WI38 (cell line): ENCODE measurements at regions not wholly inside any gene's neighbourhood (a gene's known extent, or its start where the extent isn't known, plus 50 kb on each side); places are given as distances from the start of the nearest gene placed in this dataset.

ENCODE experiments used
- H3K4me3 ChIP-seq: 2 replicates; pipeline ENCODE4 v1.5.1; 2011; ENCODE audit warnings: low read depth, mild to moderate bottlenecking, control low read depth, low read length
- TF ChIP-seq, protein P1 (sequence below): IDR thresholded peaks from 2 replicates; pipeline ENCODE4 v1.5.1; 2012; ENCODE audit warnings: low read depth, mild to moderate bottlenecking, control low read depth, low read length

DNA sequence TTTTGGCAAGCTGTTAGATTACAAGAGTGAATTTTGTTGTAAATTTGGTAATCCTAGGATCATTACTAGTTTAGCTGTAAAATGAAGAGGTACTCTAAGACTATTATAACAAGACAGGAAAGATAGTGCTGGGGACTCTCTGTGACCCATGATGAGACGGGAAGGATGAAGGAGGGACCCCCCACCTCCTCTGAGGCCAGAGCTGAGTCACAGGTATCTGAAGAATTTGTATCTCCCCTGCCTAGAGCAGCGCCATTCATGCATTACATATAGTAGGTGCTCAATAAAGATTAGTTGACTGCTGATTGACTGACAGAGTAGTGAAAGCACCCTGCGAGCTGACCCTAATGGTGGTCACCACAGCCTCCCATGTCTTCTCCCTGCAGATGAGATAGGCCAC lies 202.8 kb downstream of the SNX18 start:
- TF ChIP-seq, protein P1, sequence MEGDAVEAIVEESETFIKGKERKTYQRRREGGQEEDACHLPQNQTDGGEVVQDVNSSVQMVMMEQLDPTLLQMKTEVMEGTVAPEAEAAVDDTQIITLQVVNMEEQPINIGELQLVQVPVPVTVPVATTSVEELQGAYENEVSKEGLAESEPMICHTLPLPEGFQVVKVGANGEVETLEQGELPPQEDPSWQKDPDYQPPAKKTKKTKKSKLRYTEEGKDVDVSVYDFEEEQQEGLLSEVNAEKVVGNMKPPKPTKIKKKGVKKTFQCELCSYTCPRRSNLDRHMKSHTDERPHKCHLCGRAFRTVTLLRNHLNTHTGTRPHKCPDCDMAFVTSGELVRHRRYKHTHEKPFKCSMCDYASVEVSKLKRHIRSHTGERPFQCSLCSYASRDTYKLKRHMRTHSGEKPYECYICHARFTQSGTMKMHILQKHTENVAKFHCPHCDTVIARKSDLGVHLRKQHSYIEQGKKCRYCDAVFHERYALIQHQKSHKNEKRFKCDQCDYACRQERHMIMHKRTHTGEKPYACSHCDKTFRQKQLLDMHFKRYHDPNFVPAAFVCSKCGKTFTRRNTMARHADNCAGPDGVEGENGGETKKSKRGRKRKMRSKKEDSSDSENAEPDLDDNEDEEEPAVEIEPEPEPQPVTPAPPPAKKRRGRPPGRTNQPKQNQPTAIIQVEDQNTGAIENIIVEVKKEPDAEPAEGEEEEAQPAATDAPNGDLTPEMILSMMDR = no peak
- H3K4me3 ChIP-seq = no peak overlapping the region

DNA sequence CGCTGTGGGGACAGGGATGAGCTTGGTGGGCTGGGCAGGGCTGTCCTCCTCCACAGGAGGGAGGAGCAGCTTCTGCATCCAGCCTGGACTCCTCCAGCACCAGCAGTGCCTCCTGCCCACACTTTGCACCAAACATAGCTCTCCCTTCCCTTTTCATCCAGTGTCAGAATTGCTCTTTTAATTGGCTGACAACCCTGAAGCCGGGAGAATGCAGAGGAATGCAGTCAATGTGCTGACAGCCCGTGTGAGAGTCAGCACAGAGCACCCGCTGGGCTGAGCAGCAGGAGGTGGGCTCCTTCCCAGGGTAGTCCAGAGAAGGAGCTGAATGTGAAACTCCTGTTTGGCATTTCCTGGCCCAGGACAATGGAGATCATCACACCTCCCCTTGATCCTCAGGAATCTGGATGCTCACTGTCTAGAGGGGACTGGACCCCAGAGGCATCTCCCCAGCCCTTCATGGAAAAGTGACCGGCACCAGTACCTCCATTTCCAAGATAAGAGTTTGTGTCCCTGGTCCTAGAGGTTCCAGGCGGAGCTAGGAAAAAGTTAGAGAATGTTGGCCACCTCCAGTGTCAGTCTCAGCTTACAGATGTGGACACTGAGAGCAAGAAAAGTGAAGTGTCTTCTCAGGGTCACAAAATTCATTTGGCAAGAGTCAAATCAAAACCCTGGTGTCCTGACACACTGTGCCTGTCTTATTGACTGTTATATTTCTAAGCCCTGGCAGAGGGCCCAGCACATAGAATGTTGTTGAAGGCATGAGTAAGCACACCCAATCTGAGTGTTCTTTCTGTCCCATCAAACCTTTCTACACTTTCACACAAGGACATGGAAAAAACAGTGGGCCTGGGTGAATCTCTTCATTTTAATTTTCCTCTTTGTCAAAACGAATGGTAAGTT lies 202.1 kb downstream of the SNX18 start:
- TF ChIP-seq, protein P1 = no peak
- H3K4me3 ChIP-seq = no peak overlapping the region

DNA sequence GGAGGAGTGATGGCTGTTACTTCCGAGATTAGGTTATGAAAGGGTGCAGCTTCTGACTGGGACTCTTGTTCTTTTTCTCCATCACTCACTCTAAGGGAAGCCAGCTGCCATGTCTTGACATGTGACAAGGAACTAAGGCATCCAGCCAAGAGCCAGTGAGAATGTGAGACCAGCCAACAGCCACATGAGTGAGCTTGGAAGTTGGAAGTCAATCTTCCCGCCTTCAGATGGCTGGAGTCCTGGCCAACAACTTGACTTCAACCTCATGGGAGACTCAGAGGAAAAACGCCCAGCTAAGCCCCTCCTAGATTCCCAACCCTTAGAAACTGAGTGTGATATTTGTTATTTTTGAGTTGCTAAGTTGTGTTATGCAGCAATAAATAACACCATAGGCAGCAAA lies 201.1 kb downstream of the SNX18 start:
- H3K4me3 ChIP-seq = no peak overlapping the region
- TF ChIP-seq, protein P1 = no peak

DNA sequence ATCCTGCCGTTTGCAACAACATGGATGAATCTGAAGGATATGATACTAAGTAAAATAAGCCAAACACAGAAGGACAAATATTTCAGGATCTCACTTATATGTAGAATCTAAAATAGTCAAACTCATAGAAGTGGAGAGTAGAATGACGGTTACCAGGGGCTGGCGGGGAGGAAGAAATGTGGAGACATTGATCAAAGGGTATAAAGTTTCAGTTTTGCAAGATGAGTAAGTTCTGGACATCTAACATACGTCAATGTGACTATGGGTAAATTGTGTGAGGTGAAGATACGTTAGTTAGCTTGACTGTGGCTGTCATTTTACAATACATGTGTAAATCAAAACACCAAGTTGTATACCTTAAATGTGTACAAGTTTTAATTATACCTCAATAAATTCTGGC lies 200.3 kb downstream of the SNX18 start:
- H3K4me3 ChIP-seq = no peak overlapping the region
- TF ChIP-seq, protein P1 = no peak

DNA sequence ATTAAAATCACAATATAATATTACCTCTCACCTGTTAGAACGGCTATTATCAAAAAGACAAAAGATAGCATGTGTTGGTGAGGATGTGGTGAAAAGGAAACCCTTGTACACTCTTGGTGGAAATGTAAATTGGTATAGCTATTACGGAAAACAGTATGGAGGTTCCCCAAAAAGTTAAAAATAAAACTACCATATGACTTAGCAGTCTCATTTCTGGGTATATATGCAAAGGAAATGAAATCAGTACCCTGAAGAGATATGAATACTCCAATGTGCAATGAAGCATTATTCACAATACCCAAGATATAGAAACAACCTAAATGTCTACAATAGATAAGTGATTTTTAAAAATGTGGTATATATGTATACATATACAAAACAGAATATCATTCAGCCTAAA lies 199.9 kb downstream of the SNX18 start:
- TF ChIP-seq, protein P1 = no peak

DNA sequence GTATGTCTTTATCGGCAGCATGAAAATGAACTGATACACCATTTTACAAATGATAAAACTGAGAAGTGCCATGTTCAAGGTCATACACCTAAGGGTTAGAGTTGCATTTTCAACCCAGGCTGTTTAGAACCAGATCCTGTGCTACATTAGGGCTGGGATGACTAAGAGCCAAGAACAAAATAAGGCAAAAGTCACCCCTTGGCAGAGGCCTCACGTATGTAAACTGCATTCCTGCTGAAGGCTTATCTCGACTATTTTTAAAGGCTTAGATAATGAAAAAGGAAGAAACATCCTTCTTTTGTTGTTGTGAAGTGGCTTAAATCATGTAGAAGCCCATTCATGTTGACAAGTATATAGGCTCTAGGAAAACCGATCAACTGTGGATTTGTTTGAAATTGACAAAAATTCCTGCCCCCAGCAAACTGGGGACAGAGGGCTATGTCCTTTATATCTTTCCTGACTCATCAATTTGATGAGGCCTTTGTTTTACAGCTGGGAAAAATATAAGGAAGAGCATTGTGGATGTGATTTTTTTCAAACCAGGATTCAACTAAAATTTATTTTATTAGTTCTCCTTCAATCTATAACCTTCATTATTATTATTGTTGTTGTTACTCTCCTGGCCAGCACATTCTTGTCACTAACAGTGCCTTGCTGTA lies 196.5 kb downstream of the SNX18 start:
- TF ChIP-seq, protein P1 = no peak
- no peak overlapping the region for H3K4me3 ChIP-seq

More for the DNA sequence above, 199.9 kb downstream of the SNX18 start:
- H3K4me3 ChIP-seq = no peak overlapping the region

DNA sequence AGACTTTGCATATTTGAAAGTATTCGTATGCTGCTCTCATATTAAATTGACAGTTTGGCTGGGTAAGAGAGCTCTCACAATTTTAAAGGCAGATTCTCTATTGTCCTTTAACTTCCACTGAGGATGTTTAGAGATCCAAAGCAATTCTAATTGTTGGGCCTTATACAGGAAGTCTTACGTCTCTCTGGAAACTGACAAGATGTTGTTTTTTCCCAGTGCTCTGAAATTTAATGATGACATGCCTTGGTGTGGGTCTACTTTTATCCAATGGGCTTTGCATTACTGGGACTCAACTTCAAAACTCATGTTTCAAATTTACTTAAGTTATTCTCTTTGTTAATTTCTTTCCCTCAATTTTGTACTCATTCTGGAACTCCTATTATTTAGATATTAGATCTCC lies 191.5 kb downstream of the SNX18 start:
- no peak overlapping the region for H3K4me3 ChIP-seq
- TF ChIP-seq, protein P1 = no peak
